Upper lobe of right lung (tissue), 1 donor: ENCODE measurements at regions not wholly inside any gene's neighbourhood (a gene's known extent, or its start where the extent isn't known, plus 50 kb on each side); places are given as distances from the start of the nearest gene placed in this dataset.
"Not testable (repeated sequence)": the region's sequence is repeated elsewhere in the genome, so short reads cannot be mapped to it uniquely, and the experiment has no call there.

ENCODE experiments used
- ATAC-seq: fragments of 200-7000 bp; cut with Tn5 transposase; one replicate; pipeline ENCODE4 v1.9.1; 2020; ENCODE audit warnings: mild to moderate bottlenecking, moderate library complexity
- DNase-seq: peaks from one replicate; pipeline ENCODE4 v3.0.0-alpha.2; 2020
- H3K27ac ChIP-seq: fragments of 200-600 bp; one replicate; pipeline ENCODE4 v1.8.0; 2022
- H3K27me3 ChIP-seq: fragments of 200-600 bp; one replicate; pipeline ENCODE4 v1.8.0; 2022; ENCODE audit warnings: mild to moderate bottlenecking
- H3K36me3 ChIP-seq: fragments of 200-600 bp; one replicate; pipeline ENCODE4 v1.8.0; 2022
- H3K4me1 ChIP-seq: fragments of 200-600 bp; one replicate; pipeline ENCODE4 v1.8.0; 2022
- H3K4me3 ChIP-seq: fragments of 200-600 bp; one replicate; pipeline ENCODE4 v1.8.0; 2022; ENCODE audit warnings: mild to moderate bottlenecking
- H3K9me3 ChIP-seq: fragments of 200-600 bp; one replicate; pipeline ENCODE4 v1.8.0; 2022
- intact Hi-C: fragments of 100-400 bp; cut with DNase I; formaldehyde crosslinking; loops from one replicate; pipeline ENCODE4 v1.11.0; 2022
- TF ChIP-seq, protein P1 (sequence below): fragments of 200-600 bp; IDR thresholded peaks from one replicate; pipeline ENCODE4 v1.8.0; 2022; ENCODE audit warnings: antibody characterized with exemption
- donor health status: DM: no; HTN: yes; CAD: no; lungs with severe emphysema.

DNA sequence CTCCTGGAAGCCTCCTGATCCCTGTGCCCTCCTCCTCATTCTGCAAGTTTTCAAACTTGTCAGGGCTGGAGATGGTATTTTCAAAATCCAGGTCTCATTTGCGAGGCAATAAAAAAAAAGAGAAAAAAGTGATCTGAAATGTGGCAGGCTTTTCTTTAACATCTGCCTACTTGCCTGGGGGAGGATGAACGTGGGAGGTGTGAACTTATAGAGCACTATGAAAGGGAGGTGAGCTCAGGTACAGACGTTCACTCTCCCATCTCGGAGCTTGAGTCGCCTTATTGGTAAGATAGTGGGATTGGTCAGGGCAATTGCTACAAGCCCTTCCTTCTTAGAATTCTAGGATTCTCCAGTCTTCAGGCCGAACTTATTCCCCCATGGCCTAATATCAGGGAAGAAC, 104.8 kb upstream of the CADM1 start:
- intact Hi-C loops: no loop called here
- DNase-seq: no peak
- no peak overlapping the region for H3K4me3 ChIP-seq
- TF ChIP-seq, protein P1, sequence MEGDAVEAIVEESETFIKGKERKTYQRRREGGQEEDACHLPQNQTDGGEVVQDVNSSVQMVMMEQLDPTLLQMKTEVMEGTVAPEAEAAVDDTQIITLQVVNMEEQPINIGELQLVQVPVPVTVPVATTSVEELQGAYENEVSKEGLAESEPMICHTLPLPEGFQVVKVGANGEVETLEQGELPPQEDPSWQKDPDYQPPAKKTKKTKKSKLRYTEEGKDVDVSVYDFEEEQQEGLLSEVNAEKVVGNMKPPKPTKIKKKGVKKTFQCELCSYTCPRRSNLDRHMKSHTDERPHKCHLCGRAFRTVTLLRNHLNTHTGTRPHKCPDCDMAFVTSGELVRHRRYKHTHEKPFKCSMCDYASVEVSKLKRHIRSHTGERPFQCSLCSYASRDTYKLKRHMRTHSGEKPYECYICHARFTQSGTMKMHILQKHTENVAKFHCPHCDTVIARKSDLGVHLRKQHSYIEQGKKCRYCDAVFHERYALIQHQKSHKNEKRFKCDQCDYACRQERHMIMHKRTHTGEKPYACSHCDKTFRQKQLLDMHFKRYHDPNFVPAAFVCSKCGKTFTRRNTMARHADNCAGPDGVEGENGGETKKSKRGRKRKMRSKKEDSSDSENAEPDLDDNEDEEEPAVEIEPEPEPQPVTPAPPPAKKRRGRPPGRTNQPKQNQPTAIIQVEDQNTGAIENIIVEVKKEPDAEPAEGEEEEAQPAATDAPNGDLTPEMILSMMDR: no peak
- H3K4me1 ChIP-seq: peaks cover 7% of the 10 kb centered on the region
- no peak overlapping the region for H3K27ac ChIP-seq
- no peak for ATAC-seq
- no peaks in the 10 kb centered on the region for H3K36me3 ChIP-seq
- H3K9me3 ChIP-seq: no peaks in the 10 kb centered on the region
- no peaks in the 10 kb centered on the region for H3K27me3 ChIP-seq

DNA sequence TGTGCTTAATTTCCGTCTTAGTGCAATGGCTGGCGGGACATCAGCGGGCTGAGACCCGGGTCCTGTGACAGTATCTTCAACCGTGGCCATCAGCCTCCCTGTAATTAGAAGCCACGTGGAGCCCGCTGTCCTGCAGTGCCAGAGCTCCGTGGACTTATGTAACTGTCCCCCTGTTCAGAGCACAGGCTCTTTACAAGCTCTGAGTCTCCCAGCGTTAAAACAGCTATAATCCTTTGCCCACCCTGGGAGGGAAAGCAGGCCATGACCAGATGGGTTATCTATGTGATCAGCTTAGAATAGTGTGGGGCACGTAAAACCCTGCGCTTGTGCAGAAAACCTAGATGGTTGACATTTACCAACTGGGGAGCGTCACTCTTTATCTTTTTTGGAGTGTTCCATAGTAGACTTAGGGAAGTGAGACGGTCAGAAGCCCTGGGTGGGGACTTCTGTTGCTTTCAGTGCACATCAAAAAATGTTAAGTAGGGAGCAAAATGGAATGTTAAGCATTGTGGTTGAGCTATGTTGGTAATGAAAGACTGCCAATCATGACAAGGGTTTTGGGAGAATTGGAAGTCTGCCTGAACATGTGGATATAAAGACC, 103.5 kb upstream of the CADM1 start:
- H3K4me1 ChIP-seq: peaks cover 7% of the 10 kb centered on the region
- no peak overlapping the region for H3K4me3 ChIP-seq
- H3K9me3 ChIP-seq: no peaks in the 10 kb centered on the region
- no peaks in the 10 kb centered on the region for H3K27me3 ChIP-seq
- no peak for DNase-seq
- no peak overlapping the region for H3K27ac ChIP-seq
- TF ChIP-seq, protein P1: no peak
- H3K36me3 ChIP-seq: no peaks in the 10 kb centered on the region
- intact Hi-C loops: no loop called here
- peak; percentile 20 for ATAC-seq

DNA sequence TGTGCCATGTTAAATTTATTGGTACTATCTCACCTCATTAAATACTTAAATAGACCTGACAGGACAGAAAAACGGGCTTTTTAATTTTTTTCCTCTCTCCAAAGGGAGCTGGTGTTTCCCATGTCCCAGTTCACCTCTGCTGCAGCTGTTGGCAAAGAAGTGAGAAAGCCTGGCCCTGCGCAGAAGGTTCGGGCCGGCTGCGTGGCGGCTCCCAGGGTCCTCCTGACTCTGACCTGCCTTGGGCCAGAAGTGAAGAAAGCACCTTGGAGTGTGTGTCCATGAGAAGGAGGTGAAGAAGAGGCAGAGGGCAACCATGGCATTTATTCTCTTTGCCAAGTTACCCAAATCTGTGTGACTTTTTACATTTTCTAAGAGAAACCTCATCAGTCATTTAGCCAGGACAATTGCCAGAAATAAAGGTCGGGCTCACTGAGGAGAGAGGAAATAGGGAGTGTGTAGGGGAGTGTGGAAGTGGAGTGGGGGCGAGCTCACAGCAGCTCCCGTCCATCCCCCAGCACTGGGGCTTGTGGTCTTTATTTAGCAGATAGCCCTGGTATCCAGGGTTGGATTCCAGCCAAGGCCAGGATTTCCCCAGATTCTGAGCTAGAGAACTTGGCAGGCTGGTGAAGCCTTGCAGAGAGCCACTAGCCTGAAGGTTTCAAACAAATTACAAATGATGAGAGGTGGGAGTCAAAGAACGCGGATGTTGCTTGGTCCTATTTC, 102.4 kb upstream of the CADM1 start:
- Histone ChIP-seq H3K4me1 (peaks cover 7% of the 10 kb centered on the region), H3K27ac (no peak overlapping the region), H3K9me3 (no peaks in the 10 kb centered on the region), H3K36me3 (no peaks in the 10 kb centered on the region), H3K4me3 (no peak overlapping the region), H3K27me3 (no peaks in the 10 kb centered on the region)
- TF ChIP-seq, protein P1: no peak
- DNase-seq: no peak
- no peak for ATAC-seq
- intact Hi-C loops: no loop called here

DNA sequence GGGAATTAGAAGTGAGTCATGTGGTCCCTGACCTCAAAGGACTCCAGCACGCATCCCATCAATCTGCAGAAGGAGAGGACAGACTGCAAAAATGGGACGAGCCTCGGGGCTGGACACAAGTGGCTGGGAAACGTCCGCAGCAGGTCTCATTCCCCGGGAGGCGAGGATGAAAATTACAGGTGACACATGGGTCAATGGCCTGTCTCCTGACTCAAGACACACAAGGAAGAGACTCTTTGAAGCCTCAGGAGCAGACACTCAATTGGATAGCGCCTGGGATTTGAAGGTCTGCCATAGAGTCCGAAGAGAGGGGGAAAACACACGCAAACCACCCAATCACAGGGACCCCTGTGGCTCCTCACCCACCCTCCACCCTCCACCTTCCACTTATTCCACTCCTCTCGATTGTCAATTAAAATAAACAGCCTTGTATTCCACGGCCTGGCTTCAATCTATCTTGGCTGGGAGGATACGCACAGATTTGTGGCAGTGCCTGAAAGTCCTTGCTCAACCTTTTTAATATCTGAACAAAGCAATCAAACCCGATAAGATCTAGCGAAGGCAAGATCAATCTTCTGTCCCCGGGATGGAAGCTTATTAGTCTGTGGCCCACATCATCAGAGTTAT, 101.8 kb upstream of the CADM1 start:
- Histone ChIP-seq H3K4me3 (no peak overlapping the region), H3K9me3 (no peaks in the 10 kb centered on the region), H3K27me3 (no peaks in the 10 kb centered on the region), H3K36me3 (no peaks in the 10 kb centered on the region), H3K4me1 (peaks cover 7% of the 10 kb centered on the region), H3K27ac (no peak overlapping the region)
- TF ChIP-seq, protein P1: no peak
- DNase-seq: no peak
- no peak for ATAC-seq
- intact Hi-C loops: no loop called here

DNA sequence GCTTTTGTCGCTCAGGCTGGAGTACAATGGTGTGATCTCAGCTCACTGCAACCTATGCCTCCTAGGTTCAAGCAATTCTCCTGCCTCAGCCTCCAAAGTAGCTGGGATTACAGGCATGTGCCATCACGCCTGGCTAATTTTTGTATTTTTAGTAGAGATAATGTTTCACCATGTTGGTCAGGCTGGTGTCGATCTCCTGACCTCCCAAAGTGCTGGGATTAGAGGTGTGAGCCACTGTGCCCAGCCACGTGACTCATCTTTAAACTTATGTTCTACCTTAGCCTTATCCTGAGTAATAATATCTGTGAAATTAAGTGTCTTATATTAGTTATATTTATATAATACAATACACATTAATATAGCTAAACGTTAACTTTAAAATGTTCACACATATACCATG, 101.2 kb upstream of the CADM1 start:
- H3K27me3 ChIP-seq, H3K36me3 ChIP-seq, DNase-seq, H3K4me1 ChIP-seq, ATAC-seq, H3K4me3 ChIP-seq, intact Hi-C loops, H3K9me3 ChIP-seq, H3K27ac ChIP-seq: not testable (repeated sequence)

DNA sequence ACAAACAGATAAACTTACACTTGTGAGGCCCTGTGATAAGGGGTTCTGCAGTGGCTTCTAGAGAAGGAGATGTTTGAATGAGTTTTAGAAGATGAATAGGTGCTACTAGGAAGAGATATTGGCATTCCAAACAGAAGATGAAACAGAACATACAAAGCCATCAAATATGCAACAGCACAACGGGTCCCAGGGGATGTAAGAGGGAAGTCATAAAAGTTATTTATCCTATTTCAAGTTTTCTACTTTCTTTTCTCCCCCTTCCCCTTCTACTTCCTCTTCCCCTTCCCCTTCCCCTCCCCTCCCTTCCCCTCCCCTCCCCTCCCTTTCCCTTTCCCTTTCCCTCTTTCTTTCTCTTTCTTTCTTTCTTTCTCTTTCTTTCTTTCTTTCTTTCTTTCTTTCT, 94.9 kb upstream of the CADM1 start:
- H3K36me3 ChIP-seq: no peaks in the 10 kb centered on the region
- TF ChIP-seq, protein P1: no peak
- no peaks in the 10 kb centered on the region for H3K27me3 ChIP-seq
- ATAC-seq (no peak), DNase-seq (no peak)
- H3K9me3 ChIP-seq: no peaks in the 10 kb centered on the region
- no peak overlapping the region for H3K27ac ChIP-seq
- intact Hi-C loops: no loop called here
- H3K4me1 ChIP-seq: no peaks in the 10 kb centered on the region
- no peak overlapping the region for H3K4me3 ChIP-seq
